Mucosa of descending colon (tissue), 3 donors: ENCODE measurements at regions not wholly inside any gene's neighbourhood (a gene's known extent, or its start where the extent isn't known, plus 50 kb on each side); places are given as distances from the start of the nearest gene placed in this dataset.

Experiments
- ATAC-seq: fragments of 200-7000 bp; cut with Tn5 transposase; one replicate; pipeline ENCODE4 v1.9.1; 2020; ENCODE audit warnings: mild to moderate bottlenecking, moderate library complexity
- DNase-seq, 3 donors: peaks; one replicate each; pipeline ENCODE4 v3.0.0-alpha.2; 2020
- H3K36me3 ChIP-seq: fragments of 200-600 bp; one replicate; pipeline ENCODE4 v1.8.0; 2021; ENCODE audit warnings: low read depth, mild to moderate bottlenecking
- H3K4me1 ChIP-seq: fragments of 200-600 bp; one replicate; pipeline ENCODE4 v1.8.0; 2021; ENCODE audit warnings: low read depth, mild to moderate bottlenecking
- H3K4me3 ChIP-seq: fragments of 200-600 bp; one replicate; pipeline ENCODE4 v1.8.0; 2021; ENCODE audit warnings: mild to moderate bottlenecking
- H3K9me3 ChIP-seq: fragments of 200-600 bp; one replicate; pipeline ENCODE4 v1.8.0; 2021; ENCODE audit warnings: mild to moderate bottlenecking
- CTCF ChIP-seq: fragments of 200-600 bp; IDR thresholded peaks from one replicate; pipeline ENCODE4 v1.8.0; 2022; ENCODE audit warnings: antibody characterized with exemption, mild to moderate bottlenecking
- intact Hi-C, 2 donors: fragments of 100-400 bp; cut with DNase I in 1 of 2; cut with micrococcal nuclease in 1 of 2; formaldehyde crosslinking; loops; one replicate each; pipeline versions ENCODE4 v1.11.0 to v1.11.1; 2022; cut with DNase I, micrococcal nuclease
- donor health status: DM: no; HTN: no; CAD: no; lungs with moderate emphysema.
- donor health status: DM: no; HTN: no; CAD: no.
- donor health status: DM: no; HTN: yes; CAD: no.

GRCh38 chr4:123265443-123265842, 131.2 kb upstream of the SPRY1 start:
- DNase-seq (no peak), ATAC-seq (no peak)
- no peaks in the 10 kb centered on the region for H3K9me3 ChIP-seq
- H3K4me3 ChIP-seq, result no peak overlapping the region
- intact Hi-C loops, result no loop called here
- no peaks in the 10 kb centered on the region for H3K4me1 ChIP-seq
- no peak for TF ChIP-seq CTCF
- no peaks in the 10 kb centered on the region for H3K36me3 ChIP-seq

- DNase-seq (no peak), ATAC-seq (no peak)
- Histone ChIP-seq H3K4me1 (no peaks in the 10 kb centered on the region), H3K36me3 (no peaks in the 10 kb centered on the region), H3K9me3 (no peaks in the 10 kb centered on the region), H3K4me3 (no peak overlapping the region)
- intact Hi-C loops, result no loop called here
- TF ChIP-seq CTCF, result no peak
Observed at GRCh38 chr4:123266221-123266620, 130.4 kb upstream of the SPRY1 start.

- no peaks in the 10 kb centered on the region for H3K9me3 ChIP-seq
- no peak for TF ChIP-seq CTCF
- H3K36me3 ChIP-seq, result no peaks in the 10 kb centered on the region
- ATAC-seq, result no peak
- H3K4me3 ChIP-seq, result no peak overlapping the region
- no peaks in the 10 kb centered on the region for H3K4me1 ChIP-seq
- no peak for DNase-seq
- intact Hi-C loops, result no loop called here
Observed at GRCh38 chr4:123278755-123279154, 117.8 kb upstream of the SPRY1 start.

- no peak overlapping the region for H3K4me3 ChIP-seq
- no peaks in the 10 kb centered on the region for H3K9me3 ChIP-seq
- H3K4me1 ChIP-seq, result no peaks in the 10 kb centered on the region
- intact Hi-C loops, result no loop called here
- TF ChIP-seq CTCF, result no peak
- DNase-seq (no peak), ATAC-seq (no peak)
- no peaks in the 10 kb centered on the region for H3K36me3 ChIP-seq
Observed at GRCh38 chr4:123283371-123283895, 113.2 kb upstream of the SPRY1 start.

- no peak for DNase-seq
- no peaks in the 10 kb centered on the region for H3K36me3 ChIP-seq
- intact Hi-C loops, result no loop called here
- no peaks in the 10 kb centered on the region for H3K9me3 ChIP-seq
- no peak overlapping the region for H3K4me3 ChIP-seq
- no peaks in the 10 kb centered on the region for H3K4me1 ChIP-seq
- ATAC-seq, result no peak
- TF ChIP-seq CTCF, result no peak
Observed at GRCh38 chr4:123284168-123284567, 112.4 kb upstream of the SPRY1 start.

- intact Hi-C loops, result no loop called here
- ATAC-seq, result no peak
- DNase-seq, result no peak
- TF ChIP-seq CTCF, result no peak
- H3K36me3 ChIP-seq, result no peaks in the 10 kb centered on the region
- no peak overlapping the region for H3K4me3 ChIP-seq
- H3K4me1 ChIP-seq, result no peaks in the 10 kb centered on the region
- H3K9me3 ChIP-seq, result peaks cover 17% of the 10 kb centered on the region
Observed at GRCh38 chr4:123286903-123287466, 109.6 kb upstream of the SPRY1 start.
